Endothelial cell of umbilical vein (primary cell): ENCODE measurements at regions not wholly inside any gene's neighbourhood (a gene's known extent, or its start where the extent isn't known, plus 50 kb on each side); places are given as distances from the start of the nearest gene placed in this dataset.

Experiments
- CTCF ChIP-seq, 2 donors: IDR thresholded peaks; 1 replicate in 1 of 2; 2 replicates in 1 of 2; pipeline ENCODE4 v1.5.1; 2011; ENCODE audit warnings: low read length in 2 of 2, mild to moderate bottlenecking in 2 of 2, moderate library complexity in 2 of 2, control low read depth in 1 of 2, inconsistent platforms in 1 of 2, low read depth in 1 of 2; ENCODE audit not compliant: insufficient read depth in 1 of 2; ENCODE audit errors: extremely low read depth in 1 of 2
- EZH2 ChIP-seq: IDR thresholded peaks from 2 replicates; pipeline ENCODE4 v1.6.1; 2012; ENCODE audit warnings: borderline replicate concordance, low read depth, mild to moderate bottlenecking, moderate library complexity, low read length, inconsistent platforms; ENCODE audit not compliant: severe bottlenecking
- FOS ChIP-seq: IDR thresholded peaks from 2 replicates; pipeline ENCODE4 v1.6.1; 2011; ENCODE audit warnings: mild to moderate bottlenecking, low read length, moderate library complexity, borderline replicate concordance; ENCODE audit not compliant: insufficient read depth
- GATA2 ChIP-seq: IDR thresholded peaks from 2 replicates; pipeline ENCODE4 v1.7.0; 2011; ENCODE audit warnings: low read depth, mild to moderate bottlenecking, moderate library complexity, mixed read lengths, low read length; ENCODE audit not compliant: insufficient read length, insufficient read depth
- MAX ChIP-seq: IDR thresholded peaks from 2 replicates; pipeline ENCODE4 v1.6.1; 2011; ENCODE audit not compliant: insufficient read depth, insufficient read length
- MYC ChIP-seq: IDR thresholded peaks from one replicate; pipeline ENCODE4 v1.6.1; 2011; ENCODE audit warnings: mild to moderate bottlenecking, low read depth, low read length
- POLR2A ChIP-seq: IDR thresholded peaks from 2 replicates; pipeline ENCODE4 v1.6.1; 2012; ENCODE audit warnings: low read depth, mild to moderate bottlenecking, control low read depth, low read length
- POLR2AphosphoS5 ChIP-seq: IDR thresholded peaks from 2 replicates; pipeline ENCODE4 v1.6.1; 2012; ENCODE audit warnings: low read depth, mild to moderate bottlenecking, control low read depth, low read length, moderate library complexity; ENCODE audit not compliant: insufficient read depth

DNA sequence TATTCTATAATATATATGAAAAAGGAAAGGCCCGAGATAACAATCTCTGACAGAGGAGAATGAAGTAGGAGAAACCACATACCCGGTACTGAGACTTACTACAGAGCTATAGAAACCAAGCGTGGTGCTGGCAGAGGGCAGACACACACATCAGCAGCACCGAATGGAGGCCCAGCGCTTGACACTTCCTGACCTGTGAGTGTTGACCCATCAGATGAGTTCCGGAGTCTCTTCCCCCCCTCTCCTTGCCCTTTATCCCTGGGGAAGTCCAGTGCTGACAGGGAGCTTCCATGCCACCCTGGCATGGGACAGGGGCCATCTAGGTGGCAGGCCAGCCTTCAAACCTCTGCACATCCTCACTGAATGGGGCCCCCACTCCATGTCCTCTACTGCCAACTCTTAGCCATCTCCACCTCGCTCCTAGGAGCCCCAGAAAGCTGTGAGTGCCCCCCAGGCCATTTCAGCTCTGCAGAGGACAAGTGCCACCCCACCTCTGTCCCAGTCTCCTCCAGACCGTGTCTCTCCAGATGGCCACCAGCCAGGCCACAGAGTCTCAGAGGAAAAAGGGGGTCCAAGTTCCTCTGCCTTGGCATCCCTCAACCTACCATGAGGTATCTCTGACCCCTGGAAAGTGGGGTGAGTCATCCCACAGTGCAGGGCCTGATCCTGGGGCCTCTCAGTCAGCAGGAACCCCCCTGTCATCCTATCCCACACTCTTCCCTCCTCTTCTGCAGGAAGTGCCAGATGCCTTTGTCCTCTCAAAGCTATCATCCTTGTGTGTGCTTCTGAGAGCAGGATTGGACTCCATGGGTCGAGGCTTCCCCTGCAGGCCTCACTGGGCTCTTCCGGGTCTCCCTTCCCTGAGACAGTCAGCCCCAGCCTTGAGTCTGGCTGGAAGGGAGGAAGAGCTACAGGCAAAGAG, 116.5 kb upstream of the ALDH1A3 start:
- TF ChIP-seq CTCF (IDR thresholded peaks at IDR 0.05; ENCODE audit: extremely low read depth in 1 of 2, insufficient read depth in 1 of 2, low read depth in 1 of 2, low read length in 2 of 2) = no peak
- TF ChIP-seq POLR2A = no peak
- no peak for TF ChIP-seq EZH2
- TF ChIP-seq POLR2AphosphoS5 = no peak
- TF ChIP-seq FOS = no peak
- peak; percentile 20 for TF ChIP-seq GATA2
- TF ChIP-seq MYC = no peak
- TF ChIP-seq MAX = no peak
